ENCODE measurements at regions not wholly inside any gene's neighbourhood (a gene's known extent, or its start where the extent isn't known, plus 50 kb on each side); places are given as distances from the start of the nearest gene placed in this dataset.

DNA sequence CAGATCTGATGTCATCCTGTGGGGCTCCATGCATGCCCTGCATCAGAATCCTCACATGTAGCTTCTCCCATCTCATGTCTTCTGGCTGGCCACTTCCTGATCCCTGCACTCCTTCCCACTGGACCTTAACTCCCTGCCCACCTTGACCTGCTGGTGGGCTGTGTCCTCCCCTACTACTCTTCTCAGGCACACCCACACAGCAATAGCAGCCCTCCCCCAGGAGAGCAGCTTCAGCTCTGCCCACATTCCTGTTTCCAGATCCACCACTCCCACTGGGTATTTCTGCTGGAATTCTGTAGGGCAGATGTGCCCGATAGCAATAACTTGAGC lies 137.0 kb upstream of the HS6ST1 start:
- no peaks in the 10 kb centered on the region for H3K36me3 ChIP-seq (ENCODE audit: control insufficient read depth, insufficient read depth, low read length)
- ATAC-seq (no peak), DNase-seq (ENCODE audit: extremely low read depth in 1 of 4, low spot score in 3 of 4) (no peak), FAIRE-seq (no peak)
- H3K4me3 ChIP-seq: no peak overlapping the region
- WGBS (ENCODE audit: insufficient coverage, low coverage, missing lambda C conversion rate): 11% methylated on average over 1 of the region's 1 CpG
- in situ Hi-C loops (cut with MboI): no loop called here
- peaks cover 0 to 38% of the 10 kb centered on the region in 2 experiments; a peak in 2 of 5 replicates for H3K27me3 ChIP-seq (ENCODE audit: control insufficient read depth in 2 of 2, insufficient read depth in 2 of 2, low read length in 2 of 2)
- TF ChIP-seq EZH2 (IDR thresholded peaks at IDR 0.05; ENCODE audit: borderline replicate concordance, low read depth, low read length) (no peak), BACH1 (tag; IDR thresholded peaks at IDR 0.05) (no peak), RBM15 (IDR thresholded peaks at IDR 0.05; ENCODE audit: insufficient read depth, low read length) (no peak), BCOR (IDR thresholded peaks at IDR 0.05) (no peak), NELFE (IDR thresholded peaks at IDR 0.05; ENCODE audit: insufficient read depth, insufficient read length) (no peak), BRD9 (IDR thresholded peaks at IDR 0.05; ENCODE audit: low read depth, partially characterized antibody) (no peak)
- TF ChIP-seq, protein P1, sequence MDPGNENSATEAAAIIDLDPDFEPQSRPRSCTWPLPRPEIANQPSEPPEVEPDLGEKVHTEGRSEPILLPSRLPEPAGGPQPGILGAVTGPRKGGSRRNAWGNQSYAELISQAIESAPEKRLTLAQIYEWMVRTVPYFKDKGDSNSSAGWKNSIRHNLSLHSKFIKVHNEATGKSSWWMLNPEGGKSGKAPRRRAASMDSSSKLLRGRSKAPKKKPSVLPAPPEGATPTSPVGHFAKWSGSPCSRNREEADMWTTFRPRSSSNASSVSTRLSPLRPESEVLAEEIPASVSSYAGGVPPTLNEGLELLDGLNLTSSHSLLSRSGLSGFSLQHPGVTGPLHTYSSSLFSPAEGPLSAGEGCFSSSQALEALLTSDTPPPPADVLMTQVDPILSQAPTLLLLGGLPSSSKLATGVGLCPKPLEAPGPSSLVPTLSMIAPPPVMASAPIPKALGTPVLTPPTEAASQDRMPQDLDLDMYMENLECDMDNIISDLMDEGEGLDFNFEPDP (CRISPR knock-in tag; IDR thresholded peaks at IDR 0.05): no peak
- TF ChIP-seq, protein P2, sequence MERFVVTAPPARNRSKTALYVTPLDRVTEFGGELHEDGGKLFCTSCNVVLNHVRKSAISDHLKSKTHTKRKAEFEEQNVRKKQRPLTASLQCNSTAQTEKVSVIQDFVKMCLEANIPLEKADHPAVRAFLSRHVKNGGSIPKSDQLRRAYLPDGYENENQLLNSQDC (CRISPR knock-in tag; IDR thresholded peaks at IDR 0.05): no peak
- TF ChIP-seq, protein P3, sequence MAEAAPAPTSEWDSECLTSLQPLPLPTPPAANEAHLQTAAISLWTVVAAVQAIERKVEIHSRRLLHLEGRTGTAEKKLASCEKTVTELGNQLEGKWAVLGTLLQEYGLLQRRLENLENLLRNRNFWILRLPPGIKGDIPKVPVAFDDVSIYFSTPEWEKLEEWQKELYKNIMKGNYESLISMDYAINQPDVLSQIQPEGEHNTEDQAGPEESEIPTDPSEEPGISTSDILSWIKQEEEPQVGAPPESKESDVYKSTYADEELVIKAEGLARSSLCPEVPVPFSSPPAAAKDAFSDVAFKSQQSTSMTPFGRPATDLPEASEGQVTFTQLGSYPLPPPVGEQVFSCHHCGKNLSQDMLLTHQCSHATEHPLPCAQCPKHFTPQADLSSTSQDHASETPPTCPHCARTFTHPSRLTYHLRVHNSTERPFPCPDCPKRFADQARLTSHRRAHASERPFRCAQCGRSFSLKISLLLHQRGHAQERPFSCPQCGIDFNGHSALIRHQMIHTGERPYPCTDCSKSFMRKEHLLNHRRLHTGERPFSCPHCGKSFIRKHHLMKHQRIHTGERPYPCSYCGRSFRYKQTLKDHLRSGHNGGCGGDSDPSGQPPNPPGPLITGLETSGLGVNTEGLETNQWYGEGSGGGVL (CRISPR knock-in tag; IDR thresholded peaks at IDR 0.05): no peak
- TF ChIP-seq, protein P4, sequence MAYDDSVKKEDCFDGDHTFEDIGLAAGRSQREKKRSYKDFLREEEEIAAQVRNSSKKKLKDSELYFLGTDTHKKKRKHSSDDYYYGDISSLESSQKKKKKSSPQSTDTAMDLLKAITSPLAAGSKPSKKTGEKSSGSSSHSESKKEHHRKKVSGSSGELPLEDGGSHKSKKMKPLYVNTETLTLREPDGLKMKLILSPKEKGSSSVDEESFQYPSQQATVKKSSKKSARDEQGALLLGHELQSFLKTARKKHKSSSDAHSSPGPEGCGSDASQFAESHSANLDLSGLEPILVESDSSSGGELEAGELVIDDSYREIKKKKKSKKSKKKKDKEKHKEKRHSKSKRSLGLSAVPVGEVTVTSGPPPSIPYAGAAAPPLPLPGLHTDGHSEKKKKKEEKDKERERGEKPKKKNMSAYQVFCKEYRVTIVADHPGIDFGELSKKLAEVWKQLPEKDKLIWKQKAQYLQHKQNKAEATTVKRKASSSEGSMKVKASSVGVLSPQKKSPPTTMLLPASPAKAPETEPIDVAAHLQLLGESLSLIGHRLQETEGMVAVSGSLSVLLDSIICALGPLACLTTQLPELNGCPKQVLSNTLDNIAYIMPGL (CRISPR knock-in tag; IDR thresholded peaks at IDR 0.05): no peak
- TF ChIP-seq, protein P5, sequence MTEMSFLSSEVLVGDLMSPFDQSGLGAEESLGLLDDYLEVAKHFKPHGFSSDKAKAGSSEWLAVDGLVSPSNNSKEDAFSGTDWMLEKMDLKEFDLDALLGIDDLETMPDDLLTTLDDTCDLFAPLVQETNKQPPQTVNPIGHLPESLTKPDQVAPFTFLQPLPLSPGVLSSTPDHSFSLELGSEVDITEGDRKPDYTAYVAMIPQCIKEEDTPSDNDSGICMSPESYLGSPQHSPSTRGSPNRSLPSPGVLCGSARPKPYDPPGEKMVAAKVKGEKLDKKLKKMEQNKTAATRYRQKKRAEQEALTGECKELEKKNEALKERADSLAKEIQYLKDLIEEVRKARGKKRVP (CRISPR knock-in tag; IDR thresholded peaks at IDR 0.05): no peak
- TF ChIP-seq, protein P6, sequence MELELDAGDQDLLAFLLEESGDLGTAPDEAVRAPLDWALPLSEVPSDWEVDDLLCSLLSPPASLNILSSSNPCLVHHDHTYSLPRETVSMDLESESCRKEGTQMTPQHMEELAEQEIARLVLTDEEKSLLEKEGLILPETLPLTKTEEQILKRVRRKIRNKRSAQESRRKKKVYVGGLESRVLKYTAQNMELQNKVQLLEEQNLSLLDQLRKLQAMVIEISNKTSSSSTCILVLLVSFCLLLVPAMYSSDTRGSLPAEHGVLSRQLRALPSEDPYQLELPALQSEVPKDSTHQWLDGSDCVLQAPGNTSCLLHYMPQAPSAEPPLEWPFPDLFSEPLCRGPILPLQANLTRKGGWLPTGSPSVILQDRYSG (tag; conservative IDR thresholded peaks at IDR 0.05; ENCODE audit: low read depth): no peak
- H3K9me1 ChIP-seq (ENCODE audit: control insufficient read depth, insufficient read depth, low read length): no peaks in the 10 kb centered on the region
- H4K20me1 ChIP-seq (replicated peaks; ENCODE audit: control insufficient read depth, insufficient read depth, low read length): no peaks in the 10 kb centered on the region
- POLR2A ChIA-PET: interaction anchor here (0.6 to 0.8 kb wide), 2 partner anchors 10 to 14 kb away, joined by 3 read pairs; no protein-coding TSS in a partner anchor
- CTCF ChIA-PET (ENCODE audit: low intra/inter-chr PET ratio): no interaction called here
- H3K4me1 ChIP-seq (replicated peaks in 1 of 2; ENCODE audit: control insufficient read depth in 2 of 2, insufficient read depth in 2 of 2, low read length in 2 of 2): no peaks in the 10 kb centered on the region; a peak in 1 of 5 replicates
- no TSS peak for BruUV-seq (replicated peaks)
- H3K9me3 ChIP-seq (replicated peaks; ENCODE audit: control insufficient read depth, insufficient read depth, low read depth, low read length): no peaks in the 10 kb centered on the region
- no peaks in the 10 kb centered on the region for H3K79me2 ChIP-seq (ENCODE audit: control insufficient read depth, insufficient read depth, low read length)
- H3K4me2 ChIP-seq (ENCODE audit: insufficient read depth, low read length): no peak overlapping the region
- H2AFZ ChIP-seq (ENCODE audit: low read depth, low read length): no peak overlapping the region
- no peak overlapping the region for H3K9ac ChIP-seq (ENCODE audit: insufficient read depth in 1 of 2, low read depth in 2 of 2, low read length in 2 of 2)
- no peak overlapping the region for H3K27ac ChIP-seq (ENCODE audit: extremely low read depth, low read depth, low read length)
- intact Hi-C loops (cut with micrococcal nuclease): no loop called here
